ENCODE measurements at regions not wholly inside any gene's neighbourhood (a gene's known extent, or its start where the extent isn't known, plus 50 kb on each side); places are given as distances from the start of the nearest gene placed in this dataset.

DNA sequence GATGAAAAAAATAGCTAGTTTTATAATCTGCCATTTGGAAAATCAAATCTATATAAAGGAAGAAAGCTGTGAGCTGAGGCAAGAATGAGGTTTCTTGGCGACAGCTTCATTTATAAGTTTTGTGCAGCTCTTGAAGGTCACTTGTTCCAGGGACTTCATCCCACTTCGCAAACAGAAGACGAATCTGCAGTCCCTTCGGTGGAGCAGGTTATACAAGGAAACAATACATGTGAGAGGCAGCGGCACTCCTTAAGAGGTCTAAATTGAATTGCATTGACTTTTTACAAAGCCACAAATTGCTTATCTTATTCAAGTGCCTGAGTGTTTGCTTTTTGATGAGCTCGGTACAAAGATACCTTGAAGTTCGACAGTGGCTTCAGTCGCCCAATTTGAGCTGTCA lies 72.2 kb downstream of the C1QL2 start:
- Histone ChIP-seq H3K79me2 (ENCODE audit: insufficient read depth, low read depth, low read length) (no peaks in the 10 kb centered on the region), H3K9me2 (ENCODE audit: insufficient read depth, low read length) (no peaks in the 10 kb centered on the region), H3K9me3 (ENCODE audit: low read length) (no peaks in the 10 kb centered on the region), H2AFZ (ENCODE audit: low read length) (no peak overlapping the region), H3K4me3 (ENCODE audit: low read depth, low read length, poor library complexity, severe bottlenecking) (no peak overlapping the region), H3K4me1 (ENCODE audit: insufficient read depth, low read length, poor library complexity, severe bottlenecking) (no peaks in the 10 kb centered on the region), H3K27ac (ENCODE audit: low read depth, low read length, poor library complexity, severe bottlenecking) (no peak overlapping the region), H3K4me2 (ENCODE audit: low read length) (no peak overlapping the region), H4K20me1 (ENCODE audit: insufficient read depth, low read length) (no peaks in the 10 kb centered on the region), H3K36me3 (ENCODE audit: insufficient read depth, low read length) (no peaks in the 10 kb centered on the region)
- intact Hi-C loops (cut with micrococcal nuclease; ENCODE audit: unreplicated experiment), result no loop called here
- CTCF ChIA-PET (ENCODE audit: unreplicated experiment), result no interaction called here
- TF ChIP-seq, protein P1, sequence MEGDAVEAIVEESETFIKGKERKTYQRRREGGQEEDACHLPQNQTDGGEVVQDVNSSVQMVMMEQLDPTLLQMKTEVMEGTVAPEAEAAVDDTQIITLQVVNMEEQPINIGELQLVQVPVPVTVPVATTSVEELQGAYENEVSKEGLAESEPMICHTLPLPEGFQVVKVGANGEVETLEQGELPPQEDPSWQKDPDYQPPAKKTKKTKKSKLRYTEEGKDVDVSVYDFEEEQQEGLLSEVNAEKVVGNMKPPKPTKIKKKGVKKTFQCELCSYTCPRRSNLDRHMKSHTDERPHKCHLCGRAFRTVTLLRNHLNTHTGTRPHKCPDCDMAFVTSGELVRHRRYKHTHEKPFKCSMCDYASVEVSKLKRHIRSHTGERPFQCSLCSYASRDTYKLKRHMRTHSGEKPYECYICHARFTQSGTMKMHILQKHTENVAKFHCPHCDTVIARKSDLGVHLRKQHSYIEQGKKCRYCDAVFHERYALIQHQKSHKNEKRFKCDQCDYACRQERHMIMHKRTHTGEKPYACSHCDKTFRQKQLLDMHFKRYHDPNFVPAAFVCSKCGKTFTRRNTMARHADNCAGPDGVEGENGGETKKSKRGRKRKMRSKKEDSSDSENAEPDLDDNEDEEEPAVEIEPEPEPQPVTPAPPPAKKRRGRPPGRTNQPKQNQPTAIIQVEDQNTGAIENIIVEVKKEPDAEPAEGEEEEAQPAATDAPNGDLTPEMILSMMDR (conservative IDR thresholded peaks at IDR 0.05; ENCODE audit: low read length), result no peak
- TF ChIP-seq EZH2phosphoT487 (IDR thresholded peaks at IDR 0.05; ENCODE audit: borderline replicate concordance, low read depth, low read length), result no peak
- BruUV-seq (replicated peaks), result no TSS peak
- DNase-seq (ENCODE audit: low spot score), result no peak
- POLR2A ChIA-PET, result interaction anchor here (0.6 to 0.8 kb wide), 5 partner anchors 30 to 549 kb away, joined by 3 to 4 read pairs (median 3); no protein-coding TSS in a partner anchor

DNA sequence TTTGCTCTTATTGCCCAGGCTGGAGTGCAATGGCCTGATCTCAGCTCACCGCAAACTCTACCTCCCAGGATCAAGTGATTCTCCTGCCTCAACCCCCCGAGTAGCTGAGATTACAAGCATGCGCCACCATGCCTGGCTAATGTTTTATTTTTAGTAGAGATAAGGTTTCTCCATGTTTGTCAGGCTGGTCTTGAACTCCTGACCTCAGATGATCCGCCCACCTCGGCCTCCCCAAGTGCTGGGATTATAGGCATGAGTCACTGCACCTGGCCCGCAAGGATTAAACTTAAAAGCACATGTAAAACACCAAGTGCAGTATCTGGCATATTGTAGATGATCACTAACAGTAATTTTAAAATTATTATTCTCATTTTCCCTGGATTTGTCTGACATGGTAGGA lies 72.9 kb downstream of the C1QL2 start:
- no peak overlapping the region for H3K4me3 ChIP-seq (ENCODE audit: low read depth, low read length, poor library complexity, severe bottlenecking)
- CTCF ChIA-PET (ENCODE audit: unreplicated experiment), result no interaction called here
- POLR2A ChIA-PET, result no interaction called here
- BruUV-seq (replicated peaks), result no TSS peak
- H3K36me3 ChIP-seq (ENCODE audit: insufficient read depth, low read length), result no peaks in the 10 kb centered on the region
- no peak overlapping the region for H2AFZ ChIP-seq (ENCODE audit: low read length)
- no peaks in the 10 kb centered on the region for H3K79me2 ChIP-seq (ENCODE audit: insufficient read depth, low read depth, low read length)
- H4K20me1 ChIP-seq (ENCODE audit: insufficient read depth, low read length), result no peaks in the 10 kb centered on the region
- no peak overlapping the region for H3K27ac ChIP-seq (ENCODE audit: low read depth, low read length, poor library complexity, severe bottlenecking)
- no peak overlapping the region for H3K4me2 ChIP-seq (ENCODE audit: low read length)
- no peaks in the 10 kb centered on the region for H3K9me3 ChIP-seq (ENCODE audit: low read length)
- intact Hi-C loops (cut with micrococcal nuclease; ENCODE audit: unreplicated experiment), result no loop called here
- no peak for DNase-seq (ENCODE audit: low spot score)
- no peaks in the 10 kb centered on the region for H3K4me1 ChIP-seq (ENCODE audit: insufficient read depth, low read length, poor library complexity, severe bottlenecking)
- no peak for TF ChIP-seq EZH2phosphoT487 (IDR thresholded peaks at IDR 0.05; ENCODE audit: borderline replicate concordance, low read depth, low read length)
- TF ChIP-seq, protein P1 (conservative IDR thresholded peaks at IDR 0.05; ENCODE audit: low read length), result no peak
- H3K9me2 ChIP-seq (ENCODE audit: insufficient read depth, low read length), result no peaks in the 10 kb centered on the region

DNA sequence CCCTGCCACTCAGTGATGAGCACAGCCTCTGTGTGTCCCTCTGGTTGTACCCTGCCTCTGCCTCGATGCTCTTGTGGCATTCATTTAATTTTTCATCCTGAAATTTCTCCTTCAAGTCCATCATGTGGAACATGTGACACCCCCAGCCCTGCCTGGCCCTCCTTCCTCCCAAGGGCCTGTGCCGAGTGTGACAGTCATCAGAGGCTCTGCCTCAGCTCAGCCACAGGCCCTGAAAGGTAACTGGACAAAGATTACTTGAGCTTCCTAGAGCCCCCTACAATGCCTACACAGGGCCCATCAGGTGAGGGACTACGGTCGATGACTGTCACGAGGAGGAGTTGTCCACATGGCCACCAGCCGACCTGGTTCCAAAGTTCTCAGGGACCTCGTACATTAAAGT lies 75.1 kb downstream of the C1QL2 start:
- Histone ChIP-seq H3K4me1 (ENCODE audit: insufficient read depth, low read length, poor library complexity, severe bottlenecking) (no peaks in the 10 kb centered on the region), H3K79me2 (ENCODE audit: insufficient read depth, low read depth, low read length) (no peaks in the 10 kb centered on the region), H3K9me3 (ENCODE audit: low read length) (no peaks in the 10 kb centered on the region), H3K4me2 (ENCODE audit: low read length) (no peak overlapping the region), H3K9me2 (ENCODE audit: insufficient read depth, low read length) (no peaks in the 10 kb centered on the region), H3K27ac (ENCODE audit: low read depth, low read length, poor library complexity, severe bottlenecking) (no peak overlapping the region), H3K36me3 (ENCODE audit: insufficient read depth, low read length) (no peaks in the 10 kb centered on the region), H3K4me3 (ENCODE audit: low read depth, low read length, poor library complexity, severe bottlenecking) (no peak overlapping the region), H4K20me1 (ENCODE audit: insufficient read depth, low read length) (no peaks in the 10 kb centered on the region), H2AFZ (ENCODE audit: low read length) (no peak overlapping the region)
- DNase-seq (ENCODE audit: low spot score), result no peak
- no peak for TF ChIP-seq EZH2phosphoT487 (IDR thresholded peaks at IDR 0.05; ENCODE audit: borderline replicate concordance, low read depth, low read length)
- TF ChIP-seq, protein P1 (conservative IDR thresholded peaks at IDR 0.05; ENCODE audit: low read length), result no peak
- no TSS peak for BruUV-seq (replicated peaks)
- ChIA-PET POLR2A (interaction anchor here (0.6 kb wide), 1 partner anchor 109 kb away, joined by 4 read pairs; no protein-coding TSS in a partner anchor), CTCF (ENCODE audit: unreplicated experiment) (no interaction called here)
- intact Hi-C loops (cut with micrococcal nuclease; ENCODE audit: unreplicated experiment), result no loop called here

Measured in OCI-LY7 (cell line).